ENCODE measurements at regions not wholly inside any gene's neighbourhood (a gene's known extent, or its start where the extent isn't known, plus 50 kb on each side); places are given as distances from the start of the nearest gene placed in this dataset.

DNA sequence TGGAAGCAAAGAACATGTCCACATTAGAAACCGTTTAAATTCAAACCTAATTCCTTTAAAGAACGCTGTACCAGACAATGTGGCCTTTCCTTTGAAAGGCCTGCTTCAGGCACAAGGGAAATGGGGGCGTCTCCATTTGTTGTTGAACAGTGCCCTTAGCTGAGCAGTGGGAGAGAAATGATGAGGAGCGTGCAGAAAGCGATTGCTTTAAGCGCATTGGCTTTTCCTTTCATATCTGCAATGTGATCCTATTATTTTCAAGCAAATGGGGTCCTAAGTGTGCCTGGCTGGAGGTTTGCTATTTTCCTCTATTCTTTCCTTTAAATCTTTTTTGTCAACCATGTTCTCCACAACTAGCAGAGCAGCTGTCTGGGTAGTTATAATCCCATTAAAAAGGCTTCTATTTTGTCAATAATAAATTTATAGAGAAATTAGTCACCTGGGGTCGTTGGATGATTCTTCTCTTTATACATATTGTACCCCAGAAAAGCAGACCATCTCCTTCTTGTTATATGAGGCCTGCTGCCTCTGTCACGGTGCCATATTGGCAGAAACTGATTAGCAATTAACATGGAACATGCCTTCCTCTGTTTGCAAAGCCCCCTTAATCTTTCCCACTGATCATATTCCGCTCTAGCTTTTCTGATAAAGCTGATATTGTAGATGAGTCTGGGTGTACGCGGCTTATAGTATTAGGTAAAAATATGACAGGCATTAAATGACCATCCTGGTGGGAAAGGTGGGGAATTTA lies 151.1 kb upstream of the JAG1 start:
- CTCF ChIA-PET, result no interaction called here
- H3K9me2 ChIP-seq (ENCODE audit: insufficient read depth), result no peaks in the 10 kb centered on the region
- no peak overlapping the region for H3K4me3 ChIP-seq
- H3K4me1 ChIP-seq (replicated peaks; ENCODE audit: insufficient read depth), result no peaks in the 10 kb centered on the region
- POLR2A ChIA-PET (ENCODE audit: unreplicated experiment), result no interaction called here
- H3K9me3 ChIP-seq (ENCODE audit: insufficient read depth, low read depth), result peaks cover 5% of the 10 kb centered on the region; the same call in 1 of the 2 replicates
- H3K36me3 ChIP-seq (ENCODE audit: low read depth), result no peaks in the 10 kb centered on the region
- no peaks in the 10 kb centered on the region for H3K79me2 ChIP-seq (ENCODE audit: low read depth)
- no peaks in the 10 kb centered on the region for H3K27me3 ChIP-seq (ENCODE audit: insufficient read depth, low read depth)
- no TSS peak for BruUV-seq (replicated peaks)
- intact Hi-C loops (cut with micrococcal nuclease; ENCODE audit: unreplicated experiment), result no loop called here
- no peaks in the 10 kb centered on the region for H4K20me1 ChIP-seq (ENCODE audit: insufficient read depth)
- no peak overlapping the region for H3K27ac ChIP-seq
- H2AFZ ChIP-seq, result no peak overlapping the region
- no peak for TF ChIP-seq EZH2 (IDR thresholded peaks at IDR 0.05; ENCODE audit: low read depth)
- TF ChIP-seq, protein P1, sequence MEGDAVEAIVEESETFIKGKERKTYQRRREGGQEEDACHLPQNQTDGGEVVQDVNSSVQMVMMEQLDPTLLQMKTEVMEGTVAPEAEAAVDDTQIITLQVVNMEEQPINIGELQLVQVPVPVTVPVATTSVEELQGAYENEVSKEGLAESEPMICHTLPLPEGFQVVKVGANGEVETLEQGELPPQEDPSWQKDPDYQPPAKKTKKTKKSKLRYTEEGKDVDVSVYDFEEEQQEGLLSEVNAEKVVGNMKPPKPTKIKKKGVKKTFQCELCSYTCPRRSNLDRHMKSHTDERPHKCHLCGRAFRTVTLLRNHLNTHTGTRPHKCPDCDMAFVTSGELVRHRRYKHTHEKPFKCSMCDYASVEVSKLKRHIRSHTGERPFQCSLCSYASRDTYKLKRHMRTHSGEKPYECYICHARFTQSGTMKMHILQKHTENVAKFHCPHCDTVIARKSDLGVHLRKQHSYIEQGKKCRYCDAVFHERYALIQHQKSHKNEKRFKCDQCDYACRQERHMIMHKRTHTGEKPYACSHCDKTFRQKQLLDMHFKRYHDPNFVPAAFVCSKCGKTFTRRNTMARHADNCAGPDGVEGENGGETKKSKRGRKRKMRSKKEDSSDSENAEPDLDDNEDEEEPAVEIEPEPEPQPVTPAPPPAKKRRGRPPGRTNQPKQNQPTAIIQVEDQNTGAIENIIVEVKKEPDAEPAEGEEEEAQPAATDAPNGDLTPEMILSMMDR (conservative IDR thresholded peaks at IDR 0.05), result no peak
- no peaks in the 10 kb centered on the region for H3F3A ChIP-seq (ENCODE audit: insufficient read depth, low read depth)
- no peak for DNase-seq
- H3K4me2 ChIP-seq, result no peak overlapping the region

DNA sequence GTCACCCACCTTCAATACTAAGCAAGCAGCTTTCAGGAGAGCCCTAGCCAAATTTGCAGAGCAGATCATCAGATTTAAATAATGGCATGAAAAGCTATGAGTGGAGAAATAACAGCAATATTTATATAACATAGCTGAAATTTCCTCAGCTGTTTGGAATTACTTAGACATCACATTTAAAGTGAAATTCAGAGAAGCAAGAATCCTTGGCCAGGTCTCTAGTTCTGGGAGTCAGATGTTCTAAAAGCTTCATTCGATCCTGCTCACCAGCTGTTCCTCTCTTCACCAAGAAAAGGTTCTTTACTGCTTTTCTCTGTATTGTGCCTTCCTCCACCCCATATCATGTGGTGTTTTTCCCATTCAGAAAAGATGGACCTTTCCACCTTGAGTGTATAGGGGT lies 152.3 kb upstream of the JAG1 start:
- Histone ChIP-seq H3K4me2 (no peak overlapping the region), H3K36me3 (ENCODE audit: low read depth) (no peaks in the 10 kb centered on the region), H3K9me2 (ENCODE audit: insufficient read depth) (no peaks in the 10 kb centered on the region), H3K9me3 (ENCODE audit: insufficient read depth, low read depth) (peaks cover 5% of the 10 kb centered on the region; the same call in 1 of the 2 replicates), H3K79me2 (ENCODE audit: low read depth) (no peaks in the 10 kb centered on the region), H2AFZ (no peak overlapping the region), H3K4me3 (no peak overlapping the region), H3K27me3 (ENCODE audit: insufficient read depth, low read depth) (no peaks in the 10 kb centered on the region), H3F3A (ENCODE audit: insufficient read depth, low read depth) (no peaks in the 10 kb centered on the region), H3K4me1 (replicated peaks; ENCODE audit: insufficient read depth) (no peaks in the 10 kb centered on the region), H4K20me1 (ENCODE audit: insufficient read depth) (no peaks in the 10 kb centered on the region), H3K27ac (no peak overlapping the region)
- CTCF ChIA-PET, result no interaction called here
- TF ChIP-seq EZH2 (IDR thresholded peaks at IDR 0.05; ENCODE audit: low read depth), result no peak
- TF ChIP-seq, protein P1 (conservative IDR thresholded peaks at IDR 0.05), result no peak
- POLR2A ChIA-PET (ENCODE audit: unreplicated experiment), result no interaction called here
- intact Hi-C loops (cut with micrococcal nuclease; ENCODE audit: unreplicated experiment), result no loop called here
- DNase-seq, result no peak
- no TSS peak for BruUV-seq (replicated peaks)

DNA sequence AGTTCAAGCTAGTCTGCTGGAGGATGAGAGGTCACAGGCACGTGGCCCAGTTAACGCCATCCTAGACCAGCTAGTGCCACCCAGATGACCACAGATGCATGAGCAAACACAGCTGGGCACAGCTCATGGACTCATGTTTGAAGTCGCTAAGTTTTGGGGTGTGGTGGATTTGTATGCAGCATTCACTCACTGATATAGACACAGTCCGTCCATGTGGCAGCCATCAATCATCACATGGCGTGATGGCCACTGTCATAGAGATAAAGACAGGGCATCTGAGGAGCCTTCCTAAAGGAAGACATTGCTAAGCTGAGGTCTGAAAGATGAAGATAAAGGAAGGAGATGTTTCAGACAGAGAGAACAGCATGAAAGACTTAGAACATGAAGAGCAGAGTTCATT lies 154.4 kb upstream of the JAG1 start:
- ChIA-PET CTCF (no interaction called here), POLR2A (ENCODE audit: unreplicated experiment) (no interaction called here)
- DNase-seq, result no peak
- H3K79me2 ChIP-seq (ENCODE audit: low read depth), result no peaks in the 10 kb centered on the region
- no peaks in the 10 kb centered on the region for H3F3A ChIP-seq (ENCODE audit: insufficient read depth, low read depth)
- H3K36me3 ChIP-seq (ENCODE audit: low read depth), result no peaks in the 10 kb centered on the region
- no peak overlapping the region for H3K27ac ChIP-seq
- TF ChIP-seq EZH2 (IDR thresholded peaks at IDR 0.05; ENCODE audit: low read depth), result no peak
- TF ChIP-seq, protein P1 (conservative IDR thresholded peaks at IDR 0.05), result no peak
- intact Hi-C loops (cut with micrococcal nuclease; ENCODE audit: unreplicated experiment), result no loop called here
- H3K27me3 ChIP-seq (ENCODE audit: insufficient read depth, low read depth), result no peaks in the 10 kb centered on the region
- BruUV-seq (replicated peaks), result no TSS peak
- no peaks in the 10 kb centered on the region for H3K9me2 ChIP-seq (ENCODE audit: insufficient read depth)
- no peaks in the 10 kb centered on the region for H3K4me1 ChIP-seq (replicated peaks; ENCODE audit: insufficient read depth)
- no peak overlapping the region for H3K4me3 ChIP-seq
- H3K9me3 ChIP-seq (ENCODE audit: insufficient read depth, low read depth), result no peaks in the 10 kb centered on the region
- no peaks in the 10 kb centered on the region for H4K20me1 ChIP-seq (ENCODE audit: insufficient read depth)
- H3K4me2 ChIP-seq, result no peak overlapping the region
- no peak overlapping the region for H2AFZ ChIP-seq
